ENCODE measurements at regions not wholly inside any gene's neighbourhood (a gene's known extent, or its start where the extent isn't known, plus 50 kb on each side); places are given as distances from the start of the nearest gene placed in this dataset.

GRCh38 chr9:28212979-28213378 lies 639.7 kb upstream of the C9orf72 start:
- no peak for TF ChIP-seq CTCF (IDR thresholded peaks at IDR 0.05)
- TF ChIP-seq POLR2A (IDR thresholded peaks at IDR 0.05): no peak

All from right lobe of liver (tissue), 4 donors.